Keratinocyte (primary cell): ENCODE measurements at regions not wholly inside any gene's neighbourhood (a gene's known extent, or its start where the extent isn't known, plus 50 kb on each side); places are given as distances from the start of the nearest gene placed in this dataset.
A peak's percentile ranks its signal among the peaks of the same experiment; 100 is the strongest.

Source experiments
- DNase-seq: peaks from one replicate; pipeline ENCODE4 v3.0.0-alpha.2; 2011; ENCODE audit warnings: low read depth, missing footprints, low spot score
- FAIRE-seq: peaks from 2 replicates; lab custom pipeline; 2011; peaks lifted over from hg19 to GRCh38; lab: Jason Lieb, UNC
- H2AFZ ChIP-seq: 2 replicates; pipeline ENCODE4 v1.6.0; 2012; ENCODE audit warnings: low read length, control low read depth, inconsistent platforms; ENCODE audit not compliant: control insufficient read depth
- H3K27ac ChIP-seq: 2 replicates; pipeline ENCODE4 v1.5.1; 2011; ENCODE audit warnings: low read length; ENCODE audit not compliant: control insufficient read depth, insufficient read depth
- H3K27me3 ChIP-seq: 3 replicates; pipeline ENCODE4 v1.6.0; 2011; ENCODE audit warnings: low read length; ENCODE audit not compliant: control insufficient read depth, insufficient read depth; ENCODE audit errors: extremely low read depth
- H3K36me3 ChIP-seq, 2 experiments: 2 replicates in 1 of 2; 3 replicates in 1 of 2; pipeline ENCODE4 v1.5.1; 2011; ENCODE audit warnings: low read length in 2 of 2, mild to moderate bottlenecking in 1 of 2; ENCODE audit not compliant: control insufficient read depth in 2 of 2, insufficient read depth in 2 of 2; ENCODE audit errors: extremely low read depth in 1 of 2
- H3K4me1 ChIP-seq: 3 replicates; pipeline ENCODE4 v1.5.1; 2011; ENCODE audit warnings: low read length; ENCODE audit not compliant: control insufficient read depth, insufficient read depth; ENCODE audit errors: extremely low read depth
- H3K4me2 ChIP-seq: 3 replicates; pipeline ENCODE4 v1.6.0; 2011; ENCODE audit warnings: low read depth, low read length; ENCODE audit not compliant: control insufficient read depth, insufficient read depth; ENCODE audit errors: extremely low read depth
- H3K4me3 ChIP-seq, 3 experiments: fragments of 200-600 bp in 1 of 3; sonication (generic) in 1 of 3; 2 replicates in 2 of 3; 3 replicates in 1 of 3; pipeline ENCODE4 v1.5.1; 2011 to 2016; ENCODE audit warnings: low read length in 3 of 3, mild to moderate bottlenecking in 3 of 3, control low read depth in 2 of 3, inconsistent platforms in 1 of 3, low read depth in 1 of 3, mixed read lengths in 1 of 3, mixed run types in 1 of 3, moderate library complexity in 1 of 3; ENCODE audit not compliant: control insufficient read depth in 2 of 3, insufficient read depth in 2 of 3; ENCODE audit errors: extremely low read depth in 1 of 3
- H3K79me2 ChIP-seq: 2 replicates; pipeline ENCODE4 v1.6.0; 2012; ENCODE audit warnings: low read length; ENCODE audit not compliant: control insufficient read depth, insufficient read depth
- H3K9ac ChIP-seq: 3 replicates; pipeline ENCODE4 v1.6.0; 2011; ENCODE audit warnings: low read length; ENCODE audit not compliant: control insufficient read depth, insufficient read depth; ENCODE audit errors: extremely low read depth
- H3K9me1 ChIP-seq: 3 replicates; pipeline ENCODE4 v1.6.0; 2011; ENCODE audit warnings: low read length; ENCODE audit not compliant: control insufficient read depth, insufficient read depth; ENCODE audit errors: extremely low read depth
- H3K9me3 ChIP-seq: 2 replicates; pipeline ENCODE4 v1.5.1; 2012; ENCODE audit warnings: low read depth, low read length; ENCODE audit not compliant: control insufficient read depth
- H4K20me1 ChIP-seq: 3 replicates; pipeline ENCODE4 v1.6.0; 2011; ENCODE audit warnings: low read length; ENCODE audit not compliant: control insufficient read depth, insufficient read depth; ENCODE audit errors: extremely low read depth
- CTCF ChIP-seq, 3 experiments: IDR thresholded peaks in 1 of 3; conservative IDR thresholded peaks in 1 of 3; optimal IDR thresholded peaks in 1 of 3; 2 replicates in 2 of 3; 3 replicates in 1 of 3; pipeline versions ENCODE3 to v1.5.1; 2011; ENCODE audit warnings: low read length in 3 of 3, mild to moderate bottlenecking in 3 of 3, moderate library complexity in 2 of 3, control low read depth in 1 of 3, inconsistent platforms in 1 of 3; ENCODE audit not compliant: insufficient read depth in 2 of 3; ENCODE audit errors: extremely low read depth in 1 of 3
- EZH2 ChIP-seq: IDR thresholded peaks from one replicate; pipeline ENCODE4 v1.6.1; 2012; ENCODE audit warnings: inconsistent platforms, mild to moderate bottlenecking, low read length, moderate library complexity
- dilution Hi-C: fragments of 300-500 bp; cut with MboI; formaldehyde crosslinking; loops from one replicate; pipeline ENCODE4 v1.7.0; 2020; ENCODE audit warnings: low sequenced_read_pairs; ENCODE audit not compliant: extremely low pct_ligation_motif_present

GRCh38 chr13:84445776-84446175, 563.5 kb upstream of the SLITRK1 start:
- Histone ChIP-seq H3K27me3 (no peaks in the 10 kb centered on the region), H3K4me2 (peak overlapping the region; percentile 66), H3K4me3 (no peak overlapping the region), H4K20me1 (no peaks in the 10 kb centered on the region), H3K36me3 (no peaks in the 10 kb centered on the region), H3K4me1 (peaks cover 27% of the 10 kb centered on the region), H3K9ac (no peak overlapping the region), H3K27ac (peak overlapping the region; percentile 67), H3K9me1 (no peaks in the 10 kb centered on the region), H3K9me3 (no peaks in the 10 kb centered on the region), H2AFZ (peak overlapping the region; percentile 45), H3K79me2 (no peaks in the 10 kb centered on the region)
- dilution Hi-C loops = no loop called here
- peak; percentile 71 for DNase-seq
- no peak for TF ChIP-seq EZH2
- peak; percentile 96 for FAIRE-seq

- Histone ChIP-seq H3K9me3 (no peaks in the 10 kb centered on the region), H3K4me2 (no peak overlapping the region), H3K27me3 (no peaks in the 10 kb centered on the region), H4K20me1 (no peaks in the 10 kb centered on the region), H3K9me1 (no peaks in the 10 kb centered on the region), H3K27ac (no peak overlapping the region), H3K9ac (no peak overlapping the region), H3K36me3 (no peaks in the 10 kb centered on the region), H3K4me1 (peaks cover 33% of the 10 kb centered on the region), H2AFZ (peak overlapping the region; percentile 9), H3K4me3 (no peak overlapping the region), H3K79me2 (no peaks in the 10 kb centered on the region)
- dilution Hi-C loops = no loop called here
- no peak for DNase-seq
- no peak for FAIRE-seq
- TF ChIP-seq CTCF (optimal IDR thresholded peaks at IDR 0.05 in 1 of 3, IDR thresholded peaks at IDR 0.05 in 1 of 3, conservative IDR thresholded peaks at IDR 0.05 in 1 of 3; ENCODE audit: extremely low read depth in 1 of 3, insufficient read depth in 2 of 3, low read length in 3 of 3) (no peak), EZH2 (no peak)
These were observed 561.2 kb upstream of the SLITRK1 start for GRCh38 chr13:84443463-84443862.

- Histone ChIP-seq H3K27me3 (no peaks in the 10 kb centered on the region), H3K4me1 (peaks cover 6% of the 10 kb centered on the region), H3K36me3 (no peaks in the 10 kb centered on the region), H3K79me2 (no peaks in the 10 kb centered on the region), H3K4me2 (no peak overlapping the region), H3K4me3 (no peak overlapping the region), H2AFZ (no peak overlapping the region), H4K20me1 (no peaks in the 10 kb centered on the region), H3K9me1 (no peaks in the 10 kb centered on the region), H3K9me3 (no peaks in the 10 kb centered on the region), H3K27ac (no peak overlapping the region), H3K9ac (no peak overlapping the region)
- no peak for TF ChIP-seq CTCF (optimal IDR thresholded peaks at IDR 0.05 in 1 of 3, IDR thresholded peaks at IDR 0.05 in 1 of 3, conservative IDR thresholded peaks at IDR 0.05 in 1 of 3; ENCODE audit: extremely low read depth in 1 of 3, insufficient read depth in 2 of 3, low read length in 3 of 3)
- TF ChIP-seq EZH2 = no peak
- dilution Hi-C loops = no loop called here
- peak; percentile 34 for FAIRE-seq
- DNase-seq = peak; percentile 21
These were observed 556.8 kb upstream of the SLITRK1 start for GRCh38 chr13:84439108-84439507.
